ENCODE measurements at regions not wholly inside any gene's neighbourhood (a gene's known extent, or its start where the extent isn't known, plus 50 kb on each side); places are given as distances from the start of the nearest gene placed in this dataset.

- ATAC-seq: no peak
Observed at GRCh38 chr1:168386492-168386891, 105.8 kb downstream of the TBX19 start.

- ATAC-seq: no peak
Observed at GRCh38 chr1:168381850-168382249, 101.2 kb downstream of the TBX19 start.

- ATAC-seq: no peak
Observed at GRCh38 chr1:168380945-168381344, 100.3 kb downstream of the TBX19 start.

GRCh38 chr1:168379104-168379860, 98.6 kb downstream of the TBX19 start:
- peak; percentile 26 for ATAC-seq

- no peak for ATAC-seq
Observed at GRCh38 chr1:168375566-168376300, 95.1 kb downstream of the TBX19 start.

GRCh38 chr1:168374566-168374965, 93.9 kb downstream of the TBX19 start:
- ATAC-seq: no peak

- no peak for ATAC-seq
Observed at GRCh38 chr1:168373869-168374268, 93.2 kb downstream of the TBX19 start.

- ATAC-seq: no peak
Observed at GRCh38 chr1:168372861-168373371, 92.2 kb downstream of the TBX19 start.

- no peak for ATAC-seq
Observed at GRCh38 chr1:168372307-168372706, 91.6 kb downstream of the TBX19 start.

- ATAC-seq: no peak
Observed at GRCh38 chr1:168371477-168371876, 90.8 kb downstream of the TBX19 start.

GRCh38 chr1:168370586-168370985, 89.9 kb downstream of the TBX19 start:
- no peak for ATAC-seq

- ATAC-seq: no peak
Observed at GRCh38 chr1:168369655-168370054, 89.0 kb downstream of the TBX19 start.

GRCh38 chr1:168368131-168368530, 87.5 kb downstream of the TBX19 start:
- ATAC-seq: no peak

- no peak for ATAC-seq
Observed at GRCh38 chr1:168365719-168366479, 85.2 kb downstream of the TBX19 start.
